ENCODE measurements at regions not wholly inside any gene's neighbourhood (a gene's known extent, or its start where the extent isn't known, plus 50 kb on each side); places are given as distances from the start of the nearest gene placed in this dataset.

- no peak for TF ChIP-seq CTCF (conservative IDR thresholded peaks at IDR 0.05; ENCODE audit: low read length)
- no peak for TF ChIP-seq EZH2phosphoT487 (IDR thresholded peaks at IDR 0.05; ENCODE audit: borderline replicate concordance, low read depth, low read length)
Observed at GRCh38 chr13:84238381-84238780, 356.1 kb upstream of the SLITRK1 start.
